ENCODE measurements at regions not wholly inside any gene's neighbourhood (a gene's known extent, or its start where the extent isn't known, plus 50 kb on each side); places are given as distances from the start of the nearest gene placed in this dataset.
"Not testable (repeated sequence)": the region's sequence is repeated elsewhere in the genome, so short reads cannot be mapped to it uniquely, and the experiment has no call there.

GRCh38 chr12:76292891-76293290 is 55.3 kb downstream of the BBS10 start:
- intact Hi-C loops (cut with micrococcal nuclease); H3K27me3 Mint-ChIP-seq; H3K4me1 Mint-ChIP-seq (ENCODE audit: low read depth); H3K36me3 Mint-ChIP-seq (ENCODE audit: low read depth); H3K4me3 Mint-ChIP-seq; H3K27ac Mint-ChIP-seq: not testable (repeated sequence)
- H3K9me3 Mint-ChIP-seq = peaks cover 17% of the 10 kb centered on the region

- intact Hi-C loops (cut with micrococcal nuclease); H3K27ac Mint-ChIP-seq; H3K4me3 Mint-ChIP-seq; H3K36me3 Mint-ChIP-seq (ENCODE audit: low read depth); H3K4me1 Mint-ChIP-seq (ENCODE audit: low read depth); H3K27me3 Mint-ChIP-seq: not testable (repeated sequence)
- H3K9me3 Mint-ChIP-seq = peaks cover 17% of the 10 kb centered on the region
These were observed 55.9 kb downstream of the BBS10 start for GRCh38 chr12:76292305-76292704.

GRCh38 chr12:76290963-76291859 is 57.0 kb downstream of the BBS10 start:
- H3K4me3 Mint-ChIP-seq = no peak overlapping the region
- no peaks in the 10 kb centered on the region for H3K36me3 Mint-ChIP-seq (ENCODE audit: low read depth)
- no peaks in the 10 kb centered on the region for H3K4me1 Mint-ChIP-seq (ENCODE audit: low read depth)
- intact Hi-C loops (cut with micrococcal nuclease) = no loop called here
- peaks cover 17% of the 10 kb centered on the region for H3K9me3 Mint-ChIP-seq
- peaks cover 6% of the 10 kb centered on the region for H3K27me3 Mint-ChIP-seq
- H3K27ac Mint-ChIP-seq = no peak overlapping the region

GRCh38 chr12:76288218-76288617 is 60.0 kb downstream of the BBS10 start:
- Mint-ChIP-seq H3K27ac (no peak overlapping the region), H3K4me3 (no peak overlapping the region), H3K27me3 (peaks cover 8% of the 10 kb centered on the region), H3K9me3 (peaks cover 15% of the 10 kb centered on the region), H3K36me3 (ENCODE audit: low read depth) (no peaks in the 10 kb centered on the region), H3K4me1 (ENCODE audit: low read depth) (no peaks in the 10 kb centered on the region)
- intact Hi-C loops (cut with micrococcal nuclease) = no loop called here

- Mint-ChIP-seq H3K27me3 (peaks cover 8% of the 10 kb centered on the region), H3K9me3 (no peaks in the 10 kb centered on the region), H3K4me3 (no peak overlapping the region), H3K4me1 (ENCODE audit: low read depth) (no peaks in the 10 kb centered on the region), H3K36me3 (ENCODE audit: low read depth) (no peaks in the 10 kb centered on the region), H3K27ac (no peak overlapping the region)
- intact Hi-C loops (cut with micrococcal nuclease) = no loop called here
These were observed 63.1 kb downstream of the BBS10 start for GRCh38 chr12:76284816-76285750.

- intact Hi-C loops (cut with micrococcal nuclease) = no loop called here
- Mint-ChIP-seq H3K27me3 (peaks cover 10% of the 10 kb centered on the region), H3K36me3 (ENCODE audit: low read depth) (no peaks in the 10 kb centered on the region), H3K9me3 (no peaks in the 10 kb centered on the region), H3K4me1 (ENCODE audit: low read depth) (no peaks in the 10 kb centered on the region), H3K27ac (no peak overlapping the region), H3K4me3 (no peak overlapping the region)
These were observed 65.5 kb downstream of the BBS10 start for GRCh38 chr12:76282744-76283143.

- intact Hi-C loops (cut with micrococcal nuclease) = no loop called here
These were observed 70.7 kb downstream of the BBS10 start for GRCh38 chr12:76277480-76277879.

GRCh38 chr12:76276499-76277151 is 71.6 kb downstream of the BBS10 start:
- Mint-ChIP-seq H3K27me3 (peaks cover 12% of the 10 kb centered on the region), H3K36me3 (ENCODE audit: low read depth) (no peaks in the 10 kb centered on the region), H3K4me3 (no peak overlapping the region), H3K4me1 (ENCODE audit: low read depth) (peaks cover 12% of the 10 kb centered on the region), H3K9me3 (no peaks in the 10 kb centered on the region), H3K27ac (no peak overlapping the region)
- intact Hi-C loops (cut with micrococcal nuclease) = no loop called here

More at GRCh38 chr12:76277480-76277879, 70.7 kb downstream of the BBS10 start:
- Mint-ChIP-seq H3K36me3 (ENCODE audit: low read depth) (no peaks in the 10 kb centered on the region), H3K27me3 (peaks cover 8% of the 10 kb centered on the region), H3K27ac (no peak overlapping the region), H3K4me1 (ENCODE audit: low read depth) (peaks cover 12% of the 10 kb centered on the region), H3K9me3 (no peaks in the 10 kb centered on the region), H3K4me3 (no peak overlapping the region)

GRCh38 chr12:76275511-76276093 is 72.6 kb downstream of the BBS10 start:
- H3K36me3 Mint-ChIP-seq (ENCODE audit: low read depth) = no peaks in the 10 kb centered on the region
- no peaks in the 10 kb centered on the region for H3K9me3 Mint-ChIP-seq
- peaks cover 12% of the 10 kb centered on the region for H3K4me1 Mint-ChIP-seq (ENCODE audit: low read depth)
- H3K27me3 Mint-ChIP-seq = peaks cover 10% of the 10 kb centered on the region
- no peak overlapping the region for H3K27ac Mint-ChIP-seq
- intact Hi-C loops (cut with micrococcal nuclease) = no loop called here
- H3K4me3 Mint-ChIP-seq = no peak overlapping the region

- Mint-ChIP-seq H3K4me1 (ENCODE audit: low read depth) (peaks cover 12% of the 10 kb centered on the region), H3K36me3 (ENCODE audit: low read depth) (no peaks in the 10 kb centered on the region), H3K27ac (no peak overlapping the region), H3K9me3 (no peaks in the 10 kb centered on the region), H3K27me3 (peaks cover 7% of the 10 kb centered on the region), H3K4me3 (no peak overlapping the region)
- intact Hi-C loops (cut with micrococcal nuclease) = no loop called here
These were observed 73.7 kb downstream of the BBS10 start for GRCh38 chr12:76274420-76275083.

GRCh38 chr12:76272287-76272686 is 75.9 kb downstream of the BBS10 start:
- Mint-ChIP-seq H3K36me3 (ENCODE audit: low read depth) (no peaks in the 10 kb centered on the region), H3K27me3 (peaks cover 3% of the 10 kb centered on the region), H3K27ac (no peak overlapping the region), H3K9me3 (no peaks in the 10 kb centered on the region), H3K4me1 (ENCODE audit: low read depth) (peaks cover 12% of the 10 kb centered on the region), H3K4me3 (no peak overlapping the region)
- intact Hi-C loops (cut with micrococcal nuclease) = no loop called here

GRCh38 chr12:76270657-76271358 is 77.4 kb downstream of the BBS10 start:
- peaks cover 7% of the 10 kb centered on the region for H3K27me3 Mint-ChIP-seq
- H3K27ac Mint-ChIP-seq = no peak overlapping the region
- H3K4me3 Mint-ChIP-seq = no peak overlapping the region
- H3K36me3 Mint-ChIP-seq (ENCODE audit: low read depth) = no peaks in the 10 kb centered on the region
- H3K4me1 Mint-ChIP-seq (ENCODE audit: low read depth) = peaks cover 8% of the 10 kb centered on the region
- intact Hi-C loops (cut with micrococcal nuclease) = no loop called here
- H3K9me3 Mint-ChIP-seq = no peaks in the 10 kb centered on the region

GRCh38 chr12:76268267-76268666 is 79.9 kb downstream of the BBS10 start:
- Mint-ChIP-seq H3K9me3 (no peaks in the 10 kb centered on the region), H3K27ac (no peak overlapping the region), H3K4me1 (ENCODE audit: low read depth) (no peaks in the 10 kb centered on the region), H3K27me3 (peaks cover 7% of the 10 kb centered on the region), H3K4me3 (no peak overlapping the region), H3K36me3 (ENCODE audit: low read depth) (no peaks in the 10 kb centered on the region)
- intact Hi-C loops (cut with micrococcal nuclease) = no loop called here
